ENCODE measurements at regions not wholly inside any gene's neighbourhood (a gene's known extent, or its start where the extent isn't known, plus 50 kb on each side); places are given as distances from the start of the nearest gene placed in this dataset.

DNA sequence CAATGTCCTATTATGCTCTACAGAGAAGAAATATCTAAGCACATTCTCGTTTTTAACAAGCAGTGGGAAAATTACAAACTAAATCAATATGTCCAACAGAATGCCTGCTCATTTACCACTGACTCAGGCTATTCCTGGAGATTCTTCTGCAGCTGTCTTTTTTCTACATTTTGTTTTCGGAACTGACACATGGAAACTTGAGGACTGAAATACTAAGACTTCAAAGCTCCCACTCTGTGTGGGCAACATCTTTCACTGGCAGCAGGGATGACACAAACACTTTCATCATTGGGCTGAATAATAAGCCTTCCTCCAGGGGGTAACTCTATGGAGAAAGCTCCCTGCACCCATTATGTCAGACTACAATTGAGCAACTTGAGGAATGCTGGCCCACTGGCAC is 175.5 kb upstream of the NCAM2 start:
- TF ChIP-seq EZH2 (IDR thresholded peaks at IDR 0.05; ENCODE audit: borderline replicate concordance, low read depth, low read length): no peak
- TF ChIP-seq, protein P1, sequence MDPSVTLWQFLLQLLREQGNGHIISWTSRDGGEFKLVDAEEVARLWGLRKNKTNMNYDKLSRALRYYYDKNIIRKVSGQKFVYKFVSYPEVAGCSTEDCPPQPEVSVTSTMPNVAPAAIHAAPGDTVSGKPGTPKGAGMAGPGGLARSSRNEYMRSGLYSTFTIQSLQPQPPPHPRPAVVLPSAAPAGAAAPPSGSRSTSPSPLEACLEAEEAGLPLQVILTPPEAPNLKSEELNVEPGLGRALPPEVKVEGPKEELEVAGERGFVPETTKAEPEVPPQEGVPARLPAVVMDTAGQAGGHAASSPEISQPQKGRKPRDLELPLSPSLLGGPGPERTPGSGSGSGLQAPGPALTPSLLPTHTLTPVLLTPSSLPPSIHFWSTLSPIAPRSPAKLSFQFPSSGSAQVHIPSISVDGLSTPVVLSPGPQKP (CRISPR knock-in tag; IDR thresholded peaks at IDR 0.05): no peak
- TF ChIP-seq, protein P2, sequence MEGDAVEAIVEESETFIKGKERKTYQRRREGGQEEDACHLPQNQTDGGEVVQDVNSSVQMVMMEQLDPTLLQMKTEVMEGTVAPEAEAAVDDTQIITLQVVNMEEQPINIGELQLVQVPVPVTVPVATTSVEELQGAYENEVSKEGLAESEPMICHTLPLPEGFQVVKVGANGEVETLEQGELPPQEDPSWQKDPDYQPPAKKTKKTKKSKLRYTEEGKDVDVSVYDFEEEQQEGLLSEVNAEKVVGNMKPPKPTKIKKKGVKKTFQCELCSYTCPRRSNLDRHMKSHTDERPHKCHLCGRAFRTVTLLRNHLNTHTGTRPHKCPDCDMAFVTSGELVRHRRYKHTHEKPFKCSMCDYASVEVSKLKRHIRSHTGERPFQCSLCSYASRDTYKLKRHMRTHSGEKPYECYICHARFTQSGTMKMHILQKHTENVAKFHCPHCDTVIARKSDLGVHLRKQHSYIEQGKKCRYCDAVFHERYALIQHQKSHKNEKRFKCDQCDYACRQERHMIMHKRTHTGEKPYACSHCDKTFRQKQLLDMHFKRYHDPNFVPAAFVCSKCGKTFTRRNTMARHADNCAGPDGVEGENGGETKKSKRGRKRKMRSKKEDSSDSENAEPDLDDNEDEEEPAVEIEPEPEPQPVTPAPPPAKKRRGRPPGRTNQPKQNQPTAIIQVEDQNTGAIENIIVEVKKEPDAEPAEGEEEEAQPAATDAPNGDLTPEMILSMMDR (IDR thresholded peaks at IDR 0.05 in 2 of 3, conservative IDR thresholded peaks at IDR 0.05 in 1 of 3; ENCODE audit: insufficient read depth in 2 of 3, low read depth in 1 of 3, low read length in 3 of 3): no peak
- TF ChIP-seq POLR2A (conservative IDR thresholded peaks at IDR 0.05): no peak
- no peak for TF ChIP-seq NFIC (IDR thresholded peaks at IDR 0.05)
- TF ChIP-seq ZNF431 (CRISPR knock-in tag; IDR thresholded peaks at IDR 0.05): no peak
- TF ChIP-seq EP300 (IDR thresholded peaks at IDR 0.05; ENCODE audit: low read length): no peak
- no peak for TF ChIP-seq ZFX (CRISPR knock-in tag; IDR thresholded peaks at IDR 0.05)
- TF ChIP-seq ZNF197 (CRISPR knock-in tag; IDR thresholded peaks at IDR 0.05; ENCODE audit: low read depth): no peak
- no peak for TF ChIP-seq POLR2G (IDR thresholded peaks at IDR 0.05; ENCODE audit: low read depth, low read length)
- TF ChIP-seq, protein P3, sequence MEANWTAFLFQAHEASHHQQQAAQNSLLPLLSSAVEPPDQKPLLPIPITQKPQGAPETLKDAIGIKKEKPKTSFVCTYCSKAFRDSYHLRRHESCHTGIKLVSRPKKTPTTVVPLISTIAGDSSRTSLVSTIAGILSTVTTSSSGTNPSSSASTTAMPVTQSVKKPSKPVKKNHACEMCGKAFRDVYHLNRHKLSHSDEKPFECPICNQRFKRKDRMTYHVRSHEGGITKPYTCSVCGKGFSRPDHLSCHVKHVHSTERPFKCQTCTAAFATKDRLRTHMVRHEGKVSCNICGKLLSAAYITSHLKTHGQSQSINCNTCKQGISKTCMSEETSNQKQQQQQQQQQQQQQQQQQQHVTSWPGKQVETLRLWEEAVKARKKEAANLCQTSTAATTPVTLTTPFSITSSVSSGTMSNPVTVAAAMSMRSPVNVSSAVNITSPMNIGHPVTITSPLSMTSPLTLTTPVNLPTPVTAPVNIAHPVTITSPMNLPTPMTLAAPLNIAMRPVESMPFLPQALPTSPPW (CRISPR knock-in tag; IDR thresholded peaks at IDR 0.05): no peak

Measured in K562 (cell line).